Glutamatergic neuron (in vitro differentiated cells): ENCODE measurements at regions not wholly inside any gene's neighbourhood (a gene's known extent, or its start where the extent isn't known, plus 50 kb on each side); places are given as distances from the start of the nearest gene placed in this dataset.

ENCODE experiments used
- DNase-seq: peaks from one replicate; pipeline ENCODE4 v3.0.0; 2022
- H3K27ac Mint-ChIP-seq: one replicate; pipeline ENCODE4 v1.8.0; 2020; ENCODE audit warnings: mild to moderate bottlenecking, mixed read lengths, inconsistent platforms; ENCODE audit not compliant: unreplicated experiment
- H3K27me3 Mint-ChIP-seq: one replicate; pipeline ENCODE4 v1.8.0; 2020; ENCODE audit warnings: mild to moderate bottlenecking, moderate library complexity, mixed read lengths, inconsistent platforms; ENCODE audit not compliant: unreplicated experiment
- H3K36me3 Mint-ChIP-seq: one replicate; pipeline ENCODE4 v1.8.0; 2020; ENCODE audit warnings: mild to moderate bottlenecking, mixed read lengths, inconsistent platforms; ENCODE audit not compliant: unreplicated experiment
- H3K4me1 Mint-ChIP-seq: one replicate; pipeline ENCODE4 v1.8.0; 2020; ENCODE audit warnings: mild to moderate bottlenecking, low read depth, mixed read lengths, inconsistent platforms; ENCODE audit not compliant: unreplicated experiment
- H3K4me3 Mint-ChIP-seq: one replicate; pipeline ENCODE4 v1.8.0; 2020; ENCODE audit warnings: mild to moderate bottlenecking, mixed read lengths, inconsistent platforms; ENCODE audit not compliant: unreplicated experiment
- H3K9me3 Mint-ChIP-seq: one replicate; pipeline ENCODE4 v1.8.0; 2020; ENCODE audit warnings: mild to moderate bottlenecking, moderate library complexity, mixed read lengths, inconsistent platforms; ENCODE audit not compliant: unreplicated experiment
- CTCF ChIP-seq: fragments of 200-600 bp; sonication (generic); IDR thresholded peaks from one replicate; pipeline ENCODE4 v1.5.0; 2021; ENCODE audit not compliant: partially characterized antibody, unreplicated experiment

- no peak for DNase-seq
- no peak for TF ChIP-seq CTCF
- no peaks in the 10 kb centered on the region for H3K36me3 Mint-ChIP-seq
- no peaks in the 10 kb centered on the region for H3K4me1 Mint-ChIP-seq
- H3K27me3 Mint-ChIP-seq = no peaks in the 10 kb centered on the region
- no peaks in the 10 kb centered on the region for H3K9me3 Mint-ChIP-seq
- H3K4me3 Mint-ChIP-seq = no peak overlapping the region
- no peak overlapping the region for H3K27ac Mint-ChIP-seq
Measured at GRCh38 chr6:113461153-113461932, 395.8 kb upstream of the MARCKS start.

GRCh38 chr6:113464536-113464935 lies 392.6 kb upstream of the MARCKS start:
- Mint-ChIP-seq H3K4me1 (no peaks in the 10 kb centered on the region), H3K9me3 (no peaks in the 10 kb centered on the region), H3K4me3 (no peak overlapping the region), H3K27ac (no peak overlapping the region), H3K36me3 (no peaks in the 10 kb centered on the region), H3K27me3 (no peaks in the 10 kb centered on the region)
- no peak for TF ChIP-seq CTCF
- DNase-seq = no peak

GRCh38 chr6:113464960-113465359 lies 392.2 kb upstream of the MARCKS start:
- H3K27ac Mint-ChIP-seq = no peak overlapping the region
- H3K9me3 Mint-ChIP-seq = no peaks in the 10 kb centered on the region
- TF ChIP-seq CTCF = no peak
- no peak for DNase-seq
- H3K4me1 Mint-ChIP-seq = no peaks in the 10 kb centered on the region
- no peaks in the 10 kb centered on the region for H3K36me3 Mint-ChIP-seq
- H3K4me3 Mint-ChIP-seq = no peak overlapping the region
- no peaks in the 10 kb centered on the region for H3K27me3 Mint-ChIP-seq

- Mint-ChIP-seq H3K27ac (no peak overlapping the region), H3K4me1 (no peaks in the 10 kb centered on the region), H3K36me3 (no peaks in the 10 kb centered on the region), H3K27me3 (no peaks in the 10 kb centered on the region), H3K9me3 (no peaks in the 10 kb centered on the region), H3K4me3 (no peak overlapping the region)
- no peak for DNase-seq
- TF ChIP-seq CTCF = no peak
Measured at GRCh38 chr6:113466526-113466925, 390.6 kb upstream of the MARCKS start.

- Mint-ChIP-seq H3K27ac (no peak overlapping the region), H3K4me1 (no peaks in the 10 kb centered on the region), H3K9me3 (no peaks in the 10 kb centered on the region), H3K4me3 (no peak overlapping the region), H3K36me3 (no peaks in the 10 kb centered on the region), H3K27me3 (no peaks in the 10 kb centered on the region)
- no peak for TF ChIP-seq CTCF
- no peak for DNase-seq
Measured at GRCh38 chr6:113475392-113475791, 381.8 kb upstream of the MARCKS start.
